SKM-1 (cell line): ENCODE measurements at regions not wholly inside any gene's neighbourhood (a gene's known extent, or its start where the extent isn't known, plus 50 kb on each side); places are given as distances from the start of the nearest gene placed in this dataset.
"Not testable (repeated sequence)": the region's sequence is repeated elsewhere in the genome, so short reads cannot be mapped to it uniquely, and the experiment has no call there.

Source experiments
- DNase-seq: peaks from one replicate; lab custom pipeline; 2025; ENCODE audit not compliant: unreplicated experiment; lab: John Stamatoyannopoulos, UW

- peak; percentile 54 for DNase-seq
Observed at GRCh38 chr3:177249203-177249602, 51.9 kb upstream of the TBL1XR1 start.

GRCh38 chr3:177250151-177250550 lies 52.9 kb upstream of the TBL1XR1 start:
- no peak for DNase-seq

GRCh38 chr3:177251755-177252154 lies 54.5 kb upstream of the TBL1XR1 start:
- DNase-seq, result peak; percentile 32

GRCh38 chr3:177257006-177257405 lies 59.7 kb upstream of the TBL1XR1 start:
- no peak for DNase-seq

- DNase-seq, result no peak
Observed at GRCh38 chr3:177257625-177258024, 60.3 kb upstream of the TBL1XR1 start.

- no peak for DNase-seq
Observed at GRCh38 chr3:177262396-177262795, 65.1 kb upstream of the TBL1XR1 start.

- no peak for DNase-seq
Observed at GRCh38 chr3:177263615-177264368, 66.5 kb upstream of the TBL1XR1 start.

- not testable (repeated sequence) for DNase-seq
Observed at GRCh38 chr3:177271811-177272501, 74.7 kb upstream of the TBL1XR1 start.

GRCh38 chr3:177278016-177278415 lies 80.7 kb upstream of the TBL1XR1 start:
- no peak for DNase-seq

GRCh38 chr3:177279118-177279815 lies 82.0 kb upstream of the TBL1XR1 start:
- no peak for DNase-seq

GRCh38 chr3:177281292-177282118 lies 84.2 kb upstream of the TBL1XR1 start:
- peak; percentile 22 for DNase-seq

- DNase-seq, result no peak
Observed at GRCh38 chr3:177282119-177282655, 84.9 kb upstream of the TBL1XR1 start.

GRCh38 chr3:177283983-177284382 lies 86.7 kb upstream of the TBL1XR1 start:
- no peak for DNase-seq

- peak; percentile 76 for DNase-seq
Observed at GRCh38 chr3:177284383-177284881, 87.2 kb upstream of the TBL1XR1 start.

- DNase-seq, result no peak
Observed at GRCh38 chr3:177286034-177286433, 88.8 kb upstream of the TBL1XR1 start.

- peak; percentile 34 for DNase-seq
Observed at GRCh38 chr3:177287231-177287630, 89.9 kb upstream of the TBL1XR1 start.

- no peak for DNase-seq
Observed at GRCh38 chr3:177290633-177291032, 93.4 kb upstream of the TBL1XR1 start.

GRCh38 chr3:177294221-177294620 lies 96.9 kb upstream of the TBL1XR1 start:
- DNase-seq, result no peak

GRCh38 chr3:177295116-177295515 lies 97.8 kb upstream of the TBL1XR1 start:
- DNase-seq, result no peak

GRCh38 chr3:177299250-177299649 lies 102.0 kb upstream of the TBL1XR1 start:
- no peak for DNase-seq
